LNCaP clone FGC (cell line): ENCODE measurements at regions not wholly inside any gene's neighbourhood (a gene's known extent, or its start where the extent isn't known, plus 50 kb on each side); places are given as distances from the start of the nearest gene placed in this dataset.

Experiments used
- DNase-seq: peaks from one replicate; pipeline ENCODE4 v3.0.0-alpha.2; 2011; ENCODE audit warnings: low read depth
- H3K4me3 ChIP-seq: 2 replicates; pipeline ENCODE4 v1.5.1; 2011; ENCODE audit warnings: mild to moderate bottlenecking, low read depth, low read length, control low read depth
- TF ChIP-seq, protein P1 (sequence below): IDR thresholded peaks from 2 replicates; pipeline ENCODE4 v1.5.1; 2012; ENCODE audit warnings: mild to moderate bottlenecking; ENCODE audit not compliant: control insufficient read depth, insufficient read depth; ENCODE audit errors: extremely low read depth

DNA sequence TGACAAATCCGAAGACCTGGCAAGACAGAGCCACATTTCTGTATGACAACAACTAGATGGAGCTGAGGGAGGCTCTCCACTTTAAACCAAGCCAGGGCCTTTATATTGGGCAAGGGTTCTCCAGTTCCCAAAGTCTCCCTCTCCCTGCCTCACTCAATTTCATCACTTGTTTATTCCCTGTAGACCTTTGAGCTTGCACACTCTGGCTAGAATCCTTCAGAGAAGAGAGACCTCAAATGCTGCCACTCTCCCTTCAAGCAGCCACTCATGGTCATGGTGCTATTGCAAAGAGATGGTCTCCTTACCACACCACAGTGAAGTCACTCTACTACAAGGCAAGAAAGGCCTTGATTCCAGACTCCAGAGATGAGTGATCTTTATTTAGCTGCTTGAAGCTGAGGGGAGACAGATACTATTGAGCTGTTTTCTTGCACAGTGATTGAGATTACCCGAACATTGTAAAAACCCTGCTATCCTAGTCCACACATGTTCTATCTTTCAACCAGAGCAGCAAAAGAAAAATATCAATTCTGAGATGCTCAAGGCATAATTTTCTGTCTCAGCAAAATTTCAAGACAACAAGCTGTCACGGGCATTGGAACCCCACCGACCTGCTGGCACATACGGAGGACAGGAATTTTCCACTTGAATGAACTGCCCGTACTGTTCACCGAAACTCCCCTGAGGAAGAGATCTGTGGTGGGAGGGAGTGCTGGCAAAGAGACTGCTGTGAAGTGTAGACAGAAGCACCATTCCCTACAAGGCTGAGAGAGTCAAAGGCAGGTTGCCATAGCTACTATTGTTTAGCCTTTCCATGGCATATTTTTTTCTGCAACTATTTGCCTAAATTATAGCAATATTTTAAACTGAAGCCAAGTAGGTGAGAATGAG, 81.1 kb downstream of the CDO1 start:
- no peak for DNase-seq
- no peak overlapping the region for H3K4me3 ChIP-seq
- TF ChIP-seq, protein P1, sequence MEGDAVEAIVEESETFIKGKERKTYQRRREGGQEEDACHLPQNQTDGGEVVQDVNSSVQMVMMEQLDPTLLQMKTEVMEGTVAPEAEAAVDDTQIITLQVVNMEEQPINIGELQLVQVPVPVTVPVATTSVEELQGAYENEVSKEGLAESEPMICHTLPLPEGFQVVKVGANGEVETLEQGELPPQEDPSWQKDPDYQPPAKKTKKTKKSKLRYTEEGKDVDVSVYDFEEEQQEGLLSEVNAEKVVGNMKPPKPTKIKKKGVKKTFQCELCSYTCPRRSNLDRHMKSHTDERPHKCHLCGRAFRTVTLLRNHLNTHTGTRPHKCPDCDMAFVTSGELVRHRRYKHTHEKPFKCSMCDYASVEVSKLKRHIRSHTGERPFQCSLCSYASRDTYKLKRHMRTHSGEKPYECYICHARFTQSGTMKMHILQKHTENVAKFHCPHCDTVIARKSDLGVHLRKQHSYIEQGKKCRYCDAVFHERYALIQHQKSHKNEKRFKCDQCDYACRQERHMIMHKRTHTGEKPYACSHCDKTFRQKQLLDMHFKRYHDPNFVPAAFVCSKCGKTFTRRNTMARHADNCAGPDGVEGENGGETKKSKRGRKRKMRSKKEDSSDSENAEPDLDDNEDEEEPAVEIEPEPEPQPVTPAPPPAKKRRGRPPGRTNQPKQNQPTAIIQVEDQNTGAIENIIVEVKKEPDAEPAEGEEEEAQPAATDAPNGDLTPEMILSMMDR: no peak

DNA sequence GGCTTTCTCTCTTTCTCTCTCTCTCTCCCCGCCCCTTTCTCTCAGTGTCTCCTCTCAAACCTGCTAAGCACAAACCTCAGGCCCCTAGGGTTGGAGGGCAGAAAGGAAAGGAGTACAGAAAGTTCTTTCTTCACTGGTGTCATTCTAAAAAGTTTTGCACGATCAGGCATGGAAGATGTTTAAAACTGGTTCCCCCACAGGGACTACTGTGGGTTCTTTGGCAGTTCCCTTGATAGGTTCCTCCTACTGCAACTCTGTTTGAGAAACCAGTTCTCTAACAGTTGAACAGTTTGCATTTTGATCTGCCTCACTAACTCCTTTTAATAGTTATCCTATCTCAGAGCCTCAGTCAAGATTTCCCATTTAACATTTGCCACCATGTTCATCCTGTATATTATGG, 82.9 kb downstream of the CDO1 start:
- H3K4me3 ChIP-seq: no peak overlapping the region
- no peak for DNase-seq
- TF ChIP-seq, protein P1: no peak

DNA sequence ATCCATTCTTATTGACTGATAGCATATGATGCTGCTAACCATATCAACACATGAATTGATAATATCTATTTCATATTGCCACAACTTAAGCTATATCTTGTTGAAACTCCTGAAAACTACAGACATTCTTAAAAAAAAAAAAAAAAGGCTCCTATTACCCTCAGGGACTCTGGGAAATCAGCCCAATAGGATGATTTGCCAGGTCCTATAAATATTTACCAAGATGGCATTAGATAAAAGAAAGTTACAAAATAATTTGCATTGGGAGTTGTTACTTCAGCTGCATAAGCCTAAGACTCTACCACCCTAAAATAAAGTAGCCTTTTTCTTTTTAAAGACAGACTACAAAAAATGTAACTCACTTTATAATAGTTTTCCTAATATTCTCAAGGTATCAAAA, 84.4 kb downstream of the CDO1 start:
- H3K4me3 ChIP-seq: no peak overlapping the region
- TF ChIP-seq, protein P1: no peak
- peak; percentile 35 for DNase-seq

DNA sequence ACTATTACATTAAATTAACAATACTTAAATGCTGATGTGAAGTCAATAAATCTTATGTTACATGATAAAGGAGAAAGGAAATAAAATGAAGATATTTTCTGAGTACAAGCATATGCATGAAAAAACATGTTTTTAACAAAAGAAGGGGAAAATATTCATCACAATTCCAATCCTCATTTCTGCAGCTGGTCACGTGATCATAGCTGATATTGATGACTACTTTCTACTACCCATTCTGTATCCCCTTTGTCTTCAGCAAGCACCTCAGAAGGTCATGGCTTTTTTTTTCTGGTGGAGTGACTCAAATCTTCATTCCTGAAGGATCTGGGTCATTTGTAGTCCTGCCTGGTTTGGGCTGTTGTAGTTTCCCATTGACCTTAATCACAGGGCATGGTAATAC, 90.9 kb downstream of the CDO1 start:
- no peak overlapping the region for H3K4me3 ChIP-seq
- no peak for DNase-seq
- TF ChIP-seq, protein P1: no peak

DNA sequence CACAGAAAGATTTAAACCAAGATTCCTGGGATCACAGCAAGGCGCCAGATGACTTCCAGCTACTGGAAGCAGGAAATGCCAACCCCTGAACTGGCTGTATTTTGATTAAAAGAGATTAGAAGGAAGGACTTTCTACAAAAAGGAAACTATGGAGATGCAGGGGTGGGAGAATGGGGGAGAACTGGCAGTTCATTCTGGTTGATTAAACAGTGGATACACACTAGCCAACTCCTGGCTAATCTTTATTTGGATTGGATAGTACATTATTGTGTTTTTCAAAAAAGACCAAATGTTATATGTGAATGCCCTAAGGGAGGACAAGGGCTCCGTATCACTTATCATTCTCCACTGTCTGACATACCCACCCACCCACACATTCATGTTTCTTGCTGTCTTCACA, 93.2 kb downstream of the CDO1 start:
- H3K4me3 ChIP-seq: no peak overlapping the region
- no peak for DNase-seq
- TF ChIP-seq, protein P1: no peak

DNA sequence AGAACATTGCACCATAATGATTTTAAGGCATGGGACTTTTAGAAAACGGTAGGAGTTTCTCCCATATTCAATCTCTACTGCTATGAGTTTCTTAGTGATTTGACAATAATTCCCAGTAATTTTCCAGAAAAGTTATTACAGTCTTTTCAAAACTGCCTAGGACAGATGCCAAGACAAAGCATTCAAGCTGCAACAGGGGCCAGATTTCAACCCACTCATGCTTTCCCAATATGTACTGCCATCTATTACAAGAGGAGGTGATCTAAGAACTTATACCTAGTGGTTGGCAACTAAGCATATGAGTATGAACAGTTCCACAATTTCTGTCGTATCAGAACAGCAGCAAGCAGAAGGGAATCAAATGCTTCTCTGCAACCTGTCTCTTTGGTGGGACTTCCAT, 95.1 kb upstream of the TMED7 start:
- no peak overlapping the region for H3K4me3 ChIP-seq
- no peak for DNase-seq
- TF ChIP-seq, protein P1: no peak

DNA sequence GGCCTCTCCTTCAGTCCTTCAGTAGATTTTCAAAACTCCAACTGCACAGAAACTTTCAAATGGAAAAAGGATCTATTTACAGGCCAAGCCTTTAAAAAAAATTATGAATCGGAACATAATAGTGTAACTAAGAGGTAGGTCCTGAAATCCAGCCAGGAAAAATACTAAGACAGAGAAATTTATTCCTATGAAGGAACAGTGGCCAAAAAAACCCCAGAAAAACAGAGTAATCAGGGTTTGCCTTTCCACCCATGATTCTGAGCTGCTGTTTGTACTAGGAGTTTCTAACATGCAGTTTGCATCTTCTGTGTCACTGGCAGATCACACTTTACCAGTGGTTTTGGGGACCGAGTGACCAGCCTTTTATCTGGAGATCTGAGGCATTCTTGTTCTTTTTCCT, 93.1 kb upstream of the TMED7 start:
- TF ChIP-seq, protein P1: no peak
- DNase-seq: no peak
- H3K4me3 ChIP-seq: no peak overlapping the region
